ENCODE measurements at regions not wholly inside any gene's neighbourhood (a gene's known extent, or its start where the extent isn't known, plus 50 kb on each side); places are given as distances from the start of the nearest gene placed in this dataset.

DNA sequence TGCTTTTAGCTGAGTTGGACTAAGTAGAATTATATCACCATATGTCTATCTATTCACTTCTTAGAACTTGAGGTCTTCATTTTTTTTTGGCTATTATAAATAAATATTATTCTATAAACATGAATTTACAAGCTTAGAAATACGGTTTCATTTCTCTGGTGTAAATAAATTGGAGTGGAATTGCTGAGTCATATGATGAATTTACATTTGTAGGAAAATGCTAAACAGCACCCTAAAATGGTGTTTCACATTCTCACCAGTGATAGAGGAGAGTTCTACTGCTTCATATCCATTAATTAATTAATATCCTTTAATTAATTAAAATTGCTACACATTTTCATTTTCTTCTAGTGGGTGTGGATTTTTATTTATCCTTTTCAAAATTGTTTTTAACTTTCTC lies 318.3 kb downstream of the MDFIC start:
- Histone ChIP-seq H3K4me1 (ENCODE audit: control insufficient read depth, insufficient read depth, low read length) (no peaks in the 10 kb centered on the region), H3K27ac (ENCODE audit: insufficient read depth, low read depth, low read length, poor library complexity, severe bottlenecking) (no peak overlapping the region), H3K36me3 (ENCODE audit: control insufficient read depth, insufficient read depth, low read length) (no peaks in the 10 kb centered on the region), H3K4me3 (ENCODE audit: insufficient read depth, low read depth, low read length) (no peak overlapping the region), H3K27me3 (ENCODE audit: control insufficient read depth, insufficient read depth, low read length, poor library complexity, severe bottlenecking) (no peaks in the 10 kb centered on the region), H3K9me3 (ENCODE audit: control insufficient read depth, low read length) (no peaks in the 10 kb centered on the region)
- 100% methylated on average over 1 of the region's 1 CpG; no CpG with 5 or more reads in 1 of the 2 experiments for WGBS, 2 experiments

DNA sequence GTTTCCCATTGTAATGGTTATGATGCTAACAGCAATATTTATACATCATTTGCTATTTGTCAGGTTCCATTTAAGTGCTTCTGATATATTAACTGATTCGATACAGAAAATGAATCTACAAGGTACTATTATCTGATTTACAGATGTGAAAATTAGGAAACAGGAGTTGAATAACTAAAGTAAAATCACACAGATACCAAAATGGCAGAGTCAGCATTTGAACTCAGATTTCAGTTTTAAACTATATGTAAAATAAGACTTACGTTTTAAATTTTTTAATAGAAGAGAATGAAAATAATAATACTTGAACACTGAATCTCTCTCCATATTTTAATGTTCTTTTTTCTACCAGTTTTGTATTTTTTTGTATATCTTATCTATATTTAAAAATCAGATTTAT lies 313.2 kb downstream of the MDFIC start:
- no peaks in the 10 kb centered on the region for H3K36me3 ChIP-seq (ENCODE audit: control insufficient read depth, insufficient read depth, low read length)
- no peak overlapping the region for H3K27ac ChIP-seq (ENCODE audit: insufficient read depth, low read depth, low read length, poor library complexity, severe bottlenecking)
- no peaks in the 10 kb centered on the region for H3K9me3 ChIP-seq (ENCODE audit: control insufficient read depth, low read length)
- peaks cover 3% of the 10 kb centered on the region for H3K27me3 ChIP-seq (ENCODE audit: control insufficient read depth, insufficient read depth, low read length, poor library complexity, severe bottlenecking)
- 100% methylated on average over 1 of the region's 2 CpGs; no CpG with 5 or more reads in 1 of the 2 experiments for WGBS, 2 experiments
- no peaks in the 10 kb centered on the region for H3K4me1 ChIP-seq (ENCODE audit: control insufficient read depth, insufficient read depth, low read length)
- no peak overlapping the region for H3K4me3 ChIP-seq (ENCODE audit: insufficient read depth, low read depth, low read length)

DNA sequence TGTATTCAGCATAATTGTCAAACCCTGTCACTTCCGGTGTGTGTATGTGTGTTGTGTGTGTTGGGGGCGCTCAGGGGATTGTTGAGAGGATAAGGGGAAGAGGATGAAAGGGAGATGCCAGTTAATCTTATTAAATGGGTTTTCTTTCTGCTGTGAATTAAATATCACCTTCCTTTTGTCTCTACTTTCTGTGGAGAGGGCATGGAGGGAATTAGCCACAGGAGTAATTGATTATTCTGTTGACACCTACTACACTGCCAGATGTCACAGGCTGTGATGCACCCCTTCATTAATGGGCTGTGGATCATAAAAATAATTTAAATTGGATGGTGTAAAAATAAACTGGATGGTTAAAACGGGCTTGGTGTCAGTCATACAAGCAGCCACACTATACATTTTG lies 311.9 kb downstream of the MDFIC start:
- H3K9me3 ChIP-seq (ENCODE audit: control insufficient read depth, low read length) = no peaks in the 10 kb centered on the region
- H3K27ac ChIP-seq (ENCODE audit: insufficient read depth, low read depth, low read length, poor library complexity, severe bottlenecking) = no peak overlapping the region
- 90% methylated on average over 3 of the region's 3 CpGs for WGBS, 2 experiments
- peaks cover 16% of the 10 kb centered on the region for H3K27me3 ChIP-seq (ENCODE audit: control insufficient read depth, insufficient read depth, low read length, poor library complexity, severe bottlenecking)
- no peak overlapping the region for H3K4me3 ChIP-seq (ENCODE audit: insufficient read depth, low read depth, low read length)
- H3K4me1 ChIP-seq (ENCODE audit: control insufficient read depth, insufficient read depth, low read length) = no peaks in the 10 kb centered on the region
- no peaks in the 10 kb centered on the region for H3K36me3 ChIP-seq (ENCODE audit: control insufficient read depth, insufficient read depth, low read length)

DNA sequence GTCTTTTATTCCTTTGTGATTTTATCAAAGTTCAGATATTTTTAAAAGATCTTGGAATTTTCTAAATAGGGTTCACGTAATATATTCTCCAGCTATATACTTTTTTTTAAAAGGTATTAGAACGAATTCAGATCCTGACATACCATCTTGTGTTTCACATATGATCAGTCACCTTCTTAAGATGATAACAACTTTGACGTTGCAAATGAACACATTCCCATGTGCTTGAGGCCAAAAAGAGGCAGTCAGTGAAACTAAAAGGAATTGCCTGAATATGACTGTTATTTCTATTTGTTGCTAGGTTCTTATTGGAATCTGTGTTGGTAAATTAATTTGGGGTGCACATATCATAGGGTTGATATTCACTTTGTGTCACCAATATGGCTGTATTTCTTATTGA lies 310.1 kb downstream of the MDFIC start:
- Histone ChIP-seq H3K36me3 (ENCODE audit: control insufficient read depth, insufficient read depth, low read length) (no peaks in the 10 kb centered on the region), H3K4me3 (ENCODE audit: insufficient read depth, low read depth, low read length) (no peak overlapping the region), H3K27ac (ENCODE audit: insufficient read depth, low read depth, low read length, poor library complexity, severe bottlenecking) (no peak overlapping the region), H3K4me1 (ENCODE audit: control insufficient read depth, insufficient read depth, low read length) (no peaks in the 10 kb centered on the region), H3K27me3 (ENCODE audit: control insufficient read depth, insufficient read depth, low read length, poor library complexity, severe bottlenecking) (peaks cover 30% of the 10 kb centered on the region), H3K9me3 (ENCODE audit: control insufficient read depth, low read length) (no peaks in the 10 kb centered on the region)
- 82 to 93% methylated on average over 2 to 3 of the region's 3 CpGs for WGBS, 2 experiments

DNA sequence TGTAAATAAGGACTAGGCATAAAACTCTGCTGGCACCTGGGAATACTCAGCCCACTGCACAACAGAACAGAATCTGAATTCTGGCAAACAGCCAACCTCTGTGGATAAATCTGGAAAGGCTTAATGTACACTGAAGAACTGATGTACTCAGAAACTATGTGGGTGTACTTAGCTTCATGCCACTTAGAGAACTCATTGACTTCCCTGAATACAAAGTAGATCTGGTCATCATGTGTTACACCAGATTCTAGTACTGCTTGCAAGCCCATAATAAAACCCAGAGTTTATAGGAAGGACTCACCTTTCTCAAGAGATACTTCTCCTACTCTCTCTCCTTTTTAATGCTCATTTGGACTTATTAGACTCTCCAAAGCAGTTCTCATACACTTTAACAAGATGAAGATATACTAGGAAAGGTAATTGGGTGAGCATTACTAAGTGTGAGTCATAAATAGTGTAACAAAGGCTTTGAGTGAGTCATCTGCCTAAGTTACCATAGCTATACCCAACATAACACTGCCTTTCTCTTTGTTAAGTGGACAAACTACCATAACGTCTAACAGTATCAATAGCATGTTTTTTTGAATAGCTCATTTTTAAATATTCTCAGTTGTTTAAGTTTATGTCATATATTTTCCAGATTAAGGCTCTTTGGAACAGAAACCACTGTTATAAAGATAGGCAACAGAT lies 309.1 kb downstream of the MDFIC start:
- Histone ChIP-seq H3K27ac (ENCODE audit: insufficient read depth, low read depth, low read length, poor library complexity, severe bottlenecking) (no peak overlapping the region), H3K27me3 (ENCODE audit: control insufficient read depth, insufficient read depth, low read length, poor library complexity, severe bottlenecking) (peaks cover 31% of the 10 kb centered on the region)

DNA sequence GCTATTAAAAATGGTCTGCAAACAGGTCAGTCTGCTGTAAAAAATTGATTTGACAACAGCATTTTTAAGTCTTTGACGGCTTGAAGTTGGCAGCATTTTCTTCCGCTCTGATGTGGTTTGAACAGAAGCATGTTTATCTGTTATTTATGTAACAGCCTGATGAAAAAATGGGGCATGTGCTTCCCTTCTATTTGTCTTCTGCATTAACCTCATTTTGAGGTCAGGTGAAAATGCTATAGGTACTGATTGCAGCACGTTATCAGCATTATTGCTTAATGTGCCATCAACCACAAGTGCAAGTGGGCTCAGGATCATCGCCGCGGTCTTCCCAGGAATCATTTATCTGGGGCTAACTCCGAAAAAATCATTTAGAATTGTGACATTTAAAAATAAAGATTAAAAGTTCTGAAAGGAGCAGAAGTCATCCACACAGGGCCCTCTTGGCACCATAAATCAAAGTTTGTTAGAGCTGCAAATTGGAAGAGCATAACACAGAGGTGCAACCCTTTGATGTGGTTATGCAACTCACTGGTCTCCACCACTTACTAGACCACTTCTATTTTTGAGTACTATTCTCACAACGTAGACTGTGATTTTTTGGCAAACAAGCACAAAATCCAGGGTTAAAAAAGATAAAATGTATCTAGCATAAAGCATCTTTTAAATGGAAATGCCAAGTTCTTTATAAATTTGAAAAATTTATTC lies 307.7 kb downstream of the MDFIC start:
- Histone ChIP-seq H3K9me3 (ENCODE audit: control insufficient read depth, low read length) (no peaks in the 10 kb centered on the region), H3K36me3 (ENCODE audit: control insufficient read depth, insufficient read depth, low read length) (no peaks in the 10 kb centered on the region), H3K4me3 (ENCODE audit: insufficient read depth, low read depth, low read length) (no peak overlapping the region), H3K27ac (ENCODE audit: insufficient read depth, low read depth, low read length, poor library complexity, severe bottlenecking) (no peak overlapping the region), H3K27me3 (ENCODE audit: control insufficient read depth, insufficient read depth, low read length, poor library complexity, severe bottlenecking) (peaks cover 45% of the 10 kb centered on the region), H3K4me1 (ENCODE audit: control insufficient read depth, insufficient read depth, low read length) (no peaks in the 10 kb centered on the region)
- 87 to 93% methylated on average over 8 of the region's 8 CpGs for WGBS, 2 experiments

More for the DNA sequence above, 309.1 kb downstream of the MDFIC start:
- Histone ChIP-seq H3K36me3 (ENCODE audit: control insufficient read depth, insufficient read depth, low read length) (no peaks in the 10 kb centered on the region), H3K9me3 (ENCODE audit: control insufficient read depth, low read length) (no peaks in the 10 kb centered on the region), H3K4me1 (ENCODE audit: control insufficient read depth, insufficient read depth, low read length) (no peaks in the 10 kb centered on the region), H3K4me3 (ENCODE audit: insufficient read depth, low read depth, low read length) (no peak overlapping the region)
- no CpG with 5 or more reads among the region's 1 CpG for WGBS, 2 experiments

DNA sequence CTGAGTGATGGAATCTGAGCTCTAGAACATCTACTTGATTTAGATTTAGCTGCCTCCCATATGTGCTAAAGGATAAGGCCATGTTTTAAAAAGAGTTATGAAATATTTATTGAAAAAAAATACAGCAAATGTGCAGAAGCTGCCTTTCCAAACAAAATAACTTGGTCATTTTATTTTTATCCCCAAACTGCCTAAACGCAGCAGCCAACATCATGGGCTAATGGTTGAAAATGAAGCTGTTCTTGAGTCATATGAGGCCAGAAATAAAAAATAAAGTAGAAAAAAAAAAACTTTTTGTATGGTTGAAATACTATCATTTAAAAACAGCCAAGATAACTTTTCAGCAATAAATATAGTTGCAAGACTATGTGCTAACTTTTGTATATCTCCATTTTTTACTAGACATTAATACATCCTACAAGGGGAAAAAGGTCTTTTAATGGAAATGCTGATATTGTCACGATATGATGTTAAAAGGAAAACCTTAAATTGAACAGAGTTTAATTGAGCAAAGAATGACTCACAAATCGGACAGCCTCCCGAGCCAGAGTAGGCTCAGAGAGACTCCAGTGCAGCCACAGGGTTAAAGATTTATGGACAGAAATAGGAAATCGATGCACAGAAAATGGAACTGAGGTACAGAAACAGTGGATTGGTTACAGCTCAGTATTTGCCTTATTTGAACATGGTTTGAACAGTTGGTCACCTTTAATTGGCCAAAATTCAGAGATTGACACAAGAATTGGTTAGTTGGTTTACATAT lies 305.8 kb downstream of the MDFIC start:
- H3K27me3 ChIP-seq (ENCODE audit: control insufficient read depth, insufficient read depth, low read length, poor library complexity, severe bottlenecking) = peaks cover 64% of the 10 kb centered on the region
- WGBS, 2 experiments = 91 to 92% methylated on average over 4 of the region's 5 CpGs
- H3K4me1 ChIP-seq (ENCODE audit: control insufficient read depth, insufficient read depth, low read length) = no peaks in the 10 kb centered on the region

DNA sequence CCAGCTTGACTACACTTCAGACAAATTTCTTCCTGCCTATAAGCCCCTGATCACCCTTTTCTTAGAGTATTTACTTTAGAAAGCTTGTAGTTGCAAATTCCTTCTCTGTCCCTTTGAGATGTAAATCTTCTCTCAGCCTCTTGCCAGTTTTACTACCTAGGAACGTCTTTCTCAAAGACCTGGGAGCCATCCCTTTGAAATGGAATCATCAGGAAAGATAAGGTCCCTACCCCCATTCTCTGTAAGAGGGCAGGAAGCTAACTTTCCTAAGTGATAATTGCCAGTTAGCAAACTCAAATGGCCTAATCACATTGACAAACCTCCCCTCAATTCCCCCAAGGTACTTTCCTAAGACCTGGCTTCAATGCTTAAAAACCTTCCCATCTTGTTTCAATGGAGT lies 304.5 kb downstream of the MDFIC start:
- no peak overlapping the region for H3K4me3 ChIP-seq (ENCODE audit: insufficient read depth, low read depth, low read length)
- no peaks in the 10 kb centered on the region for H3K4me1 ChIP-seq (ENCODE audit: control insufficient read depth, insufficient read depth, low read length)
- H3K27me3 ChIP-seq (ENCODE audit: control insufficient read depth, insufficient read depth, low read length, poor library complexity, severe bottlenecking) = peaks cover 65% of the 10 kb centered on the region
- no peaks in the 10 kb centered on the region for H3K9me3 ChIP-seq (ENCODE audit: control insufficient read depth, low read length)
- WGBS, 2 experiments = 0% methylated on average over 1 of the region's 1 CpG
- H3K36me3 ChIP-seq (ENCODE audit: control insufficient read depth, insufficient read depth, low read length) = no peaks in the 10 kb centered on the region
- H3K27ac ChIP-seq (ENCODE audit: insufficient read depth, low read depth, low read length, poor library complexity, severe bottlenecking) = no peak overlapping the region

More for the DNA sequence above, 305.8 kb downstream of the MDFIC start:
- Histone ChIP-seq H3K27ac (ENCODE audit: insufficient read depth, low read depth, low read length, poor library complexity, severe bottlenecking) (no peak overlapping the region), H3K4me3 (ENCODE audit: insufficient read depth, low read depth, low read length) (no peak overlapping the region), H3K36me3 (ENCODE audit: control insufficient read depth, insufficient read depth, low read length) (no peaks in the 10 kb centered on the region), H3K9me3 (ENCODE audit: control insufficient read depth, low read length) (no peaks in the 10 kb centered on the region)

DNA sequence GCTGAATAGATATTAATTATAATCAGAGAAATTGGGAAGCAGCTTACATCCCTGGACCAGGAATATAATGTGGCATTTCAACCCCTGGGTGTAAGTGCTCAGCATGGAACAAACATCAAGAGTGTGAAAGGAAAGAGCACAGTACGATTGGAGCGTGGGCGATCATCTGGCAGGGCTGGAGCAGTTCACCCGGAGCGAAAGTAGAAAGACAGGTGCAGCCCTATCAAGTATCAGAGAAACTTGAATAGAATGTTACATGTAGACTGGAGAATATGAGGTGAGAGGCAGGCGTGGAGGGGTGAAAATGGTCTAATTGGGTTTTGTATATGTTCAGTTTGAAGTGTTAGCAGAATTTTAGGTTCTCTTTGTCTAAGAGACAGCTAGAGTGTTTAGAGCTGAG lies 303.0 kb downstream of the MDFIC start:
- Histone ChIP-seq H3K27me3 (ENCODE audit: control insufficient read depth, insufficient read depth, low read length, poor library complexity, severe bottlenecking) (peaks cover 60% of the 10 kb centered on the region), H3K36me3 (ENCODE audit: control insufficient read depth, insufficient read depth, low read length) (no peaks in the 10 kb centered on the region), H3K4me1 (ENCODE audit: control insufficient read depth, insufficient read depth, low read length) (no peaks in the 10 kb centered on the region), H3K9me3 (ENCODE audit: control insufficient read depth, low read length) (no peaks in the 10 kb centered on the region), H3K4me3 (ENCODE audit: insufficient read depth, low read depth, low read length) (no peak overlapping the region), H3K27ac (ENCODE audit: insufficient read depth, low read depth, low read length, poor library complexity, severe bottlenecking) (no peak overlapping the region)
- 75 to 77% methylated on average over 6 of the region's 6 CpGs for WGBS, 2 experiments

DNA sequence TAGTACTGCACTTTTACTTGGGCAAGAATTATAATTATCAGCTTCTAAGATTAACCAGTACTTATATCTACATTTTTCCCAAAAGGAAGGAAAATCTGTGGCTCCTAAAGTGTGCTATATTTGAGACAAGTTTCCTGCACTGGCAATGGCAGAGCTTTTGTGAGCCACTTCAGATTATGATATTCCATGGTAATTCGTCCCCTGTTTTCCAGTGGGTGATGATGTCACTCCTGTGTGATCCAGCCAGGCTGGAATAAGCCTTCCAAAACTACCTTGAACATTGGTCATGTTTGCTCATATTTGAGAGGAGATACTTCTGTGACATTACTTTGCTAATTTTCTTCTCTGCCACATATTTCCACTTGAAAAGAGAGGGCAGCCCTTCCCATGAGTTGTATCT lies 302.1 kb downstream of the MDFIC start:
- Histone ChIP-seq H3K4me3 (ENCODE audit: insufficient read depth, low read depth, low read length) (no peak overlapping the region), H3K36me3 (ENCODE audit: control insufficient read depth, insufficient read depth, low read length) (no peaks in the 10 kb centered on the region), H3K27me3 (ENCODE audit: control insufficient read depth, insufficient read depth, low read length, poor library complexity, severe bottlenecking) (peaks cover 51% of the 10 kb centered on the region), H3K4me1 (ENCODE audit: control insufficient read depth, insufficient read depth, low read length) (no peaks in the 10 kb centered on the region), H3K9me3 (ENCODE audit: control insufficient read depth, low read length) (no peaks in the 10 kb centered on the region), H3K27ac (ENCODE audit: insufficient read depth, low read depth, low read length, poor library complexity, severe bottlenecking) (no peak overlapping the region)
- whole genome bisulfite sequencing, 2 experiments = 86 to 95% methylated on average over 1 of the region's 1 CpG

Data from ectodermal cell (in vitro differentiated cells).